ENCODE measurements at regions not wholly inside any gene's neighbourhood (a gene's known extent, or its start where the extent isn't known, plus 50 kb on each side); places are given as distances from the start of the nearest gene placed in this dataset.

GRCh38 chr5:90311401-90311800, 98.2 kb downstream of the CETN3 start:
- Histone ChIP-seq H3K4me3 (ENCODE audit: insufficient read depth, low read depth, low read length) (no peak overlapping the region), H3K4me2 (ENCODE audit: low read depth, low read length) (no peak overlapping the region), H2AK5ac (ENCODE audit: low read depth, low read length) (no peak overlapping the region), H2BK15ac (ENCODE audit: low read depth, low read length) (no peak overlapping the region), H3K9ac (ENCODE audit: low read depth, low read length) (no peak overlapping the region), H3K9me1 (ENCODE audit: insufficient read depth, low read length) (no peaks in the 10 kb centered on the region), H3K79me1 (ENCODE audit: low read depth in 1 of 2, low read length in 2 of 2) (no peaks in the 10 kb centered on the region), H3K27ac (ENCODE audit: insufficient read depth, low read length) (no peak overlapping the region), H3K56ac (ENCODE audit: extremely low read depth, insufficient read depth, low read length) (no peak overlapping the region), H3K4ac (ENCODE audit: low read depth, low read length) (no peak overlapping the region), H2BK120ac (ENCODE audit: low read depth, low read length) (no peak overlapping the region), H3K9me3 (ENCODE audit: control insufficient read depth, insufficient read depth, low read length) (no peaks in the 10 kb centered on the region), H2AFZ (replicated peaks; ENCODE audit: low read length, poor library complexity) (no peak overlapping the region), H3K23ac (ENCODE audit: low read depth, low read length) (no peak overlapping the region), H2BK20ac (ENCODE audit: low read depth, low read length) (no peak overlapping the region), H3K18ac (ENCODE audit: low read depth, low read length) (no peak overlapping the region), H4K20me1 (ENCODE audit: insufficient read depth, low read length) (no peaks in the 10 kb centered on the region), H4K91ac (ENCODE audit: insufficient read depth, low read depth, low read length) (no peak overlapping the region), H2BK5ac (ENCODE audit: low read depth, low read length, poor library complexity, severe bottlenecking) (no peak overlapping the region), H3K27me3 (ENCODE audit: control insufficient read depth, insufficient read depth, low read length) (no peaks in the 10 kb centered on the region), H4K8ac (ENCODE audit: low read depth in 2 of 2, low read length in 2 of 2) (no peak overlapping the region), H3K14ac (replicated peaks; ENCODE audit: low read depth, low read length) (no peak overlapping the region), H3K4me1 (ENCODE audit: control insufficient read depth, insufficient read depth, low read length) (no peaks in the 10 kb centered on the region), H4K5ac (ENCODE audit: low read depth, low read length) (no peak overlapping the region), H2AK9ac (replicated peaks; ENCODE audit: low read depth, low read length, poor library complexity) (no peak overlapping the region), H3K36me3 (ENCODE audit: control insufficient read depth, insufficient read depth, low read length) (no peaks in the 10 kb centered on the region)
- ATAC-seq (ENCODE audit: low read depth): no peak
- ChIA-PET POLR2A (ENCODE audit: unreplicated experiment) (no interaction called here), CTCF (no interaction called here)
- intact Hi-C loops (cut with micrococcal nuclease): no loop called here
- no peak for DNase-seq
- in situ Hi-C loops (cut with MboI; ENCODE audit: low sequenced_read_pairs): no loop called here
- dilution Hi-C loops (cut with HindIII; ENCODE audit: low sequenced_read_pairs, unreplicated experiment): no loop called here
- BruUV-seq (replicated peaks): no TSS peak
- TF ChIP-seq NFE2L2 (IDR thresholded peaks at IDR 0.05; ENCODE audit: low read depth, low read length) (no peak), SMC3 (IDR thresholded peaks at IDR 0.05; ENCODE audit: low read depth, low read length) (no peak)
- WGBS, 2 experiments (ENCODE audit: extremely low coverage in 2 of 2, insufficient read length in 1 of 2): no CpG with 5 or more reads among the region's 4 CpGs
